ENCODE measurements at regions not wholly inside any gene's neighbourhood (a gene's known extent, or its start where the extent isn't known, plus 50 kb on each side); places are given as distances from the start of the nearest gene placed in this dataset.

GRCh38 chr1:60762176-60762575, 320.2 kb upstream of the NFIA start:
- TF ChIP-seq, protein P1, sequence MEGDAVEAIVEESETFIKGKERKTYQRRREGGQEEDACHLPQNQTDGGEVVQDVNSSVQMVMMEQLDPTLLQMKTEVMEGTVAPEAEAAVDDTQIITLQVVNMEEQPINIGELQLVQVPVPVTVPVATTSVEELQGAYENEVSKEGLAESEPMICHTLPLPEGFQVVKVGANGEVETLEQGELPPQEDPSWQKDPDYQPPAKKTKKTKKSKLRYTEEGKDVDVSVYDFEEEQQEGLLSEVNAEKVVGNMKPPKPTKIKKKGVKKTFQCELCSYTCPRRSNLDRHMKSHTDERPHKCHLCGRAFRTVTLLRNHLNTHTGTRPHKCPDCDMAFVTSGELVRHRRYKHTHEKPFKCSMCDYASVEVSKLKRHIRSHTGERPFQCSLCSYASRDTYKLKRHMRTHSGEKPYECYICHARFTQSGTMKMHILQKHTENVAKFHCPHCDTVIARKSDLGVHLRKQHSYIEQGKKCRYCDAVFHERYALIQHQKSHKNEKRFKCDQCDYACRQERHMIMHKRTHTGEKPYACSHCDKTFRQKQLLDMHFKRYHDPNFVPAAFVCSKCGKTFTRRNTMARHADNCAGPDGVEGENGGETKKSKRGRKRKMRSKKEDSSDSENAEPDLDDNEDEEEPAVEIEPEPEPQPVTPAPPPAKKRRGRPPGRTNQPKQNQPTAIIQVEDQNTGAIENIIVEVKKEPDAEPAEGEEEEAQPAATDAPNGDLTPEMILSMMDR (tag by site-specific recombination; IDR thresholded peaks at IDR 0.05): no peak
- TF ChIP-seq ZNF510 (tag by site-specific recombination; IDR thresholded peaks at IDR 0.05; ENCODE audit: insufficient replicate concordance): no peak
- TF ChIP-seq TRIM28 (IDR thresholded peaks at IDR 0.05; ENCODE audit: borderline replicate concordance, low read length): no peak
- TF ChIP-seq SP3 (tag by site-specific recombination; IDR thresholded peaks at IDR 0.05): no peak
- TF ChIP-seq, protein P2, sequence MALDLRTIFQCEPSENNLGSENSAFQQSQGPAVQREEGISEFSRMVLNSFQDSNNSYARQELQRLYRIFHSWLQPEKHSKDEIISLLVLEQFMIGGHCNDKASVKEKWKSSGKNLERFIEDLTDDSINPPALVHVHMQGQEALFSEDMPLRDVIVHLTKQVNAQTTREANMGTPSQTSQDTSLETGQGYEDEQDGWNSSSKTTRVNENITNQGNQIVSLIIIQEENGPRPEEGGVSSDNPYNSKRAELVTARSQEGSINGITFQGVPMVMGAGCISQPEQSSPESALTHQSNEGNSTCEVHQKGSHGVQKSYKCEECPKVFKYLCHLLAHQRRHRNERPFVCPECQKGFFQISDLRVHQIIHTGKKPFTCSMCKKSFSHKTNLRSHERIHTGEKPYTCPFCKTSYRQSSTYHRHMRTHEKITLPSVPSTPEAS (tag by site-specific recombination; IDR thresholded peaks at IDR 0.05): no peak
- no peak for TF ChIP-seq ZNF274 (IDR thresholded peaks at IDR 0.05; ENCODE audit: low read length)
- TF ChIP-seq ZNF274 (tag by site-specific recombination; IDR thresholded peaks at IDR 0.05; ENCODE audit: borderline replicate concordance): no peak
- no peak for TF ChIP-seq RBAK (tag by site-specific recombination; IDR thresholded peaks at IDR 0.05)
- TF ChIP-seq SALL2 (tag by site-specific recombination; IDR thresholded peaks at IDR 0.05; ENCODE audit: borderline replicate concordance): no peak
- TF ChIP-seq ZNF670 (tag by site-specific recombination; IDR thresholded peaks at IDR 0.05; ENCODE audit: low read depth): no peak
- no peak for TF ChIP-seq ZFP3 (tag by site-specific recombination; IDR thresholded peaks at IDR 0.05; ENCODE audit: low read depth)
- TF ChIP-seq ZBTB8A (tag by site-specific recombination; IDR thresholded peaks at IDR 0.05): no peak
- no peak for TF ChIP-seq PRDM6 (tag by site-specific recombination; IDR thresholded peaks at IDR 0.05)
- TF ChIP-seq ZNF747 (tag by site-specific recombination; IDR thresholded peaks at IDR 0.05): no peak
- TF ChIP-seq, protein P3, sequence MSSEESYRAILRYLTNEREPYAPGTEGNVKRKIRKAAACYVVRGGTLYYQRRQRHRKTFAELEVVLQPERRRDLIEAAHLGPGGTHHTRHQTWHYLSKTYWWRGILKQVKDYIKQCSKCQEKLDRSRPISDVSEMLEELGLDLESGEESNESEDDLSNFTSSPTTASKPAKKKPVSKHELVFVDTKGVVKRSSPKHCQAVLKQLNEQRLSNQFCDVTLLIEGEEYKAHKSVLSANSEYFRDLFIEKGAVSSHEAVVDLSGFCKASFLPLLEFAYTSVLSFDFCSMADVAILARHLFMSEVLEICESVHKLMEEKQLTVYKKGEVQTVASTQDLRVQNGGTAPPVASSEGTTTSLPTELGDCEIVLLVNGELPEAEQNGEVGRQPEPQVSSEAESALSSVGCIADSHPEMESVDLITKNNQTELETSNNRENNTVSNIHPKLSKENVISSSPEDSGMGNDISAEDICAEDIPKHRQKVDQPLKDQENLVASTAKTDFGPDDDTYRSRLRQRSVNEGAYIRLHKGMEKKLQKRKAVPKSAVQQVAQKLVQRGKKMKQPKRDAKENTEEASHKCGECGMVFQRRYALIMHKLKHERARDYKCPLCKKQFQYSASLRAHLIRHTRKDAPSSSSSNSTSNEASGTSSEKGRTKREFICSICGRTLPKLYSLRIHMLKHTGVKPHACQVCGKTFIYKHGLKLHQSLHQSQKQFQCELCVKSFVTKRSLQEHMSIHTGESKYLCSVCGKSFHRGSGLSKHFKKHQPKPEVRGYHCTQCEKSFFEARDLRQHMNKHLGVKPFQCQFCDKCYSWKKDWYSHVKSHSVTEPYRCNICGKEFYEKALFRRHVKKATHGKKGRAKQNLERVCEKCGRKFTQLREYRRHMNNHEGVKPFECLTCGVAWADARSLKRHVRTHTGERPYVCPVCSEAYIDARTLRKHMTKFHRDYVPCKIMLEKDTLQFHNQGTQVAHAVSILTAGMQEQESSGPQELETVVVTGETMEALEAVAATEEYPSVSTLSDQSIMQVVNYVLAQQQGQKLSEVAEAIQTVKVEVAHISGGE (tag by site-specific recombination; conservative IDR thresholded peaks at IDR 0.05; ENCODE audit: low read depth): no peak

Measured in HEK293 (cell line).